Breast epithelium (tissue), 3 donors: ENCODE measurements at regions not wholly inside any gene's neighbourhood (a gene's known extent, or its start where the extent isn't known, plus 50 kb on each side); places are given as distances from the start of the nearest gene placed in this dataset.

Experiments
- CTCF ChIP-seq, 3 donors: fragments of 450-650 bp; IDR thresholded peaks; one replicate each; pipeline ENCODE4 v1.5.1; 2016 to 2017; ENCODE audit warnings: antibody characterized with exemption in 3 of 3, mild to moderate bottlenecking in 3 of 3, moderate library complexity in 3 of 3
- POLR2A ChIP-seq: fragments of 450-650 bp; IDR thresholded peaks from one replicate; pipeline ENCODE4 v1.6.1; 2016; ENCODE audit warnings: antibody characterized with exemption, mild to moderate bottlenecking, moderate library complexity
- POLR2AphosphoS5 ChIP-seq, 3 donors: sonication (generic); formaldehyde crosslinking; IDR thresholded peaks; one replicate each; pipeline ENCODE4 v1.6.1; 2017; ENCODE audit warnings: antibody characterized with exemption in 3 of 3

- TF ChIP-seq CTCF (IDR thresholded peaks at IDR 0.05) (no peak), POLR2AphosphoS5 (IDR thresholded peaks at IDR 0.05) (no peak), POLR2A (no peak)
Measured at GRCh38 chr3:159517105-159517504, 471.5 kb upstream of the IL12A start.
